LNCaP clone FGC (cell line): ENCODE measurements at regions not wholly inside any gene's neighbourhood (a gene's known extent, or its start where the extent isn't known, plus 50 kb on each side); places are given as distances from the start of the nearest gene placed in this dataset.
"Not testable (repeated sequence)": the region's sequence is repeated elsewhere in the genome, so short reads cannot be mapped to it uniquely, and the experiment has no call there.

Experiments used
- DNase-seq: peaks from one replicate; pipeline ENCODE4 v3.0.0-alpha.2; 2011; ENCODE audit warnings: low read depth
- H3K4me3 ChIP-seq: 2 replicates; pipeline ENCODE4 v1.5.1; 2011; ENCODE audit warnings: mild to moderate bottlenecking, low read depth, low read length, control low read depth
- TF ChIP-seq, protein P1 (sequence below): IDR thresholded peaks from 2 replicates; pipeline ENCODE4 v1.5.1; 2012; ENCODE audit warnings: mild to moderate bottlenecking; ENCODE audit not compliant: control insufficient read depth, insufficient read depth; ENCODE audit errors: extremely low read depth

DNA sequence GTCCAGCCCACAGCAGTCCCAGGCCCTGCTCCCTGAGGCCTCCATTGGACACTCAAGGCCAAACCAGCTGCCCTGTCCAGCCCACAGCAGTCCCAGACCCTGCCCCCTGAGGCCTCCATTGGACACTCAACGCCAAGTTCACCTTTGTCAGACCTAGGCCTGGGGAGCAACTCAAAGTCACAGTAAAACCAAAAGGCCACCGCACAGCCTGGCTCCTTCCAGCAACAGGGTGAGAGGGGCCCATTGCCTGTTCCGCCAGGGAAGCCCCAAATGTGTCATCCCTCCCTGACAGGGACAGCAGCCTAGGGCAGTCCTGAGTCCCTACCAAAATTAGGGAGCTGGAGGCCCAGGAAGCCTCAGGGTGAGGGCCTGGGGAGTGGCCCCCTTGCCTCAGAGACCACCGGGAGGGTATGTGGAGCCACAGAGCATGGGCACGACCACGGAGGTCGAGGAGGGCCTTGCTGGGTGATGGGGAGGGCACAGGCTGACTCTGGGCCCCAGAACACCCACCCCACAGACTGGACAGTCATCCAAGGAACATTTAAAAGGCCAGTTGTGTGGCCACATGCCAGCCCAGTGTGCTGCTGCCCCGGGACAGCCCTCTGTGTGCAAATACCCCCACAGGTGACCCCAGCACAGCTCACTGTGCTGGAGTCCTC, 66.5 kb upstream of the PPP2R2D start:
- DNase-seq = no peak
- no peak overlapping the region for H3K4me3 ChIP-seq
- TF ChIP-seq, protein P1, sequence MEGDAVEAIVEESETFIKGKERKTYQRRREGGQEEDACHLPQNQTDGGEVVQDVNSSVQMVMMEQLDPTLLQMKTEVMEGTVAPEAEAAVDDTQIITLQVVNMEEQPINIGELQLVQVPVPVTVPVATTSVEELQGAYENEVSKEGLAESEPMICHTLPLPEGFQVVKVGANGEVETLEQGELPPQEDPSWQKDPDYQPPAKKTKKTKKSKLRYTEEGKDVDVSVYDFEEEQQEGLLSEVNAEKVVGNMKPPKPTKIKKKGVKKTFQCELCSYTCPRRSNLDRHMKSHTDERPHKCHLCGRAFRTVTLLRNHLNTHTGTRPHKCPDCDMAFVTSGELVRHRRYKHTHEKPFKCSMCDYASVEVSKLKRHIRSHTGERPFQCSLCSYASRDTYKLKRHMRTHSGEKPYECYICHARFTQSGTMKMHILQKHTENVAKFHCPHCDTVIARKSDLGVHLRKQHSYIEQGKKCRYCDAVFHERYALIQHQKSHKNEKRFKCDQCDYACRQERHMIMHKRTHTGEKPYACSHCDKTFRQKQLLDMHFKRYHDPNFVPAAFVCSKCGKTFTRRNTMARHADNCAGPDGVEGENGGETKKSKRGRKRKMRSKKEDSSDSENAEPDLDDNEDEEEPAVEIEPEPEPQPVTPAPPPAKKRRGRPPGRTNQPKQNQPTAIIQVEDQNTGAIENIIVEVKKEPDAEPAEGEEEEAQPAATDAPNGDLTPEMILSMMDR = no peak

DNA sequence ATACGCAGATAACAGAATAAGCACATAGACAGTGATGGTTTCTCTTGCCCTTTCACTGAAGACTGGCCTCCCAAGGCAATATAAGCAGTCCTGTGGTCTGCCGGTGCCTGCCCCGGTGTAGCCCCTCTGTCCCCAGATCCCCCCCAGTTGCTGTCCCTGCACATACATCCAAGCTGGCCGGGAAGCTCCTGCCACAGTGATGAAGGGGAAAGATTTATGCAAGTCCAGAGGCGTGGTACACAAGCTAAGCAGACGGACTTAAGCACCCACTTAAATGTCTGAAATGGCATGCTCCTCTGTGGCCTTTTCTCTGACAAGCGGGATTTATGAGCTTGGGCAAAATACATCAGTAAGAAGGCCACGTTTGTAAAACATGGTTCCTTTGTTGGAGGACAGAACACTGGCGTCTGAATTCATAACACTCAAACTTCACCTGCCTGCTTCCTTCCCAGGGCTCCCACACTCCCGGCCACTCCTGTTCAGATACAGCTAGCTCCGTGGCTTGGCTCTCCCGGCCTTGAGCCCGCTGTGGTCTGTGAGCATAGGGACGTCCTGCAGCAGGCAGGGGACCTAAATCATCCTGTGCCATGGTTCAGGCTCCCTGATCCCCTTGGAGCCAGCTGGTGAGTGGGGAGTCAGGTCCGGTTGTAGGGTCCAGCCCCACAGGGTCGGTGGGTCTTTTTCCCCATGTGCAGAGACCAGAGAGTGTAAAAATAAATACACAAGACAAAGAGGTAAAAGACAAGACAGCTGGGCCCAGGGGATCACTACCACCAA, 61.7 kb upstream of the PPP2R2D start:
- H3K4me3 ChIP-seq = no peak overlapping the region
- no peak for DNase-seq
- TF ChIP-seq, protein P1 = no peak

DNA sequence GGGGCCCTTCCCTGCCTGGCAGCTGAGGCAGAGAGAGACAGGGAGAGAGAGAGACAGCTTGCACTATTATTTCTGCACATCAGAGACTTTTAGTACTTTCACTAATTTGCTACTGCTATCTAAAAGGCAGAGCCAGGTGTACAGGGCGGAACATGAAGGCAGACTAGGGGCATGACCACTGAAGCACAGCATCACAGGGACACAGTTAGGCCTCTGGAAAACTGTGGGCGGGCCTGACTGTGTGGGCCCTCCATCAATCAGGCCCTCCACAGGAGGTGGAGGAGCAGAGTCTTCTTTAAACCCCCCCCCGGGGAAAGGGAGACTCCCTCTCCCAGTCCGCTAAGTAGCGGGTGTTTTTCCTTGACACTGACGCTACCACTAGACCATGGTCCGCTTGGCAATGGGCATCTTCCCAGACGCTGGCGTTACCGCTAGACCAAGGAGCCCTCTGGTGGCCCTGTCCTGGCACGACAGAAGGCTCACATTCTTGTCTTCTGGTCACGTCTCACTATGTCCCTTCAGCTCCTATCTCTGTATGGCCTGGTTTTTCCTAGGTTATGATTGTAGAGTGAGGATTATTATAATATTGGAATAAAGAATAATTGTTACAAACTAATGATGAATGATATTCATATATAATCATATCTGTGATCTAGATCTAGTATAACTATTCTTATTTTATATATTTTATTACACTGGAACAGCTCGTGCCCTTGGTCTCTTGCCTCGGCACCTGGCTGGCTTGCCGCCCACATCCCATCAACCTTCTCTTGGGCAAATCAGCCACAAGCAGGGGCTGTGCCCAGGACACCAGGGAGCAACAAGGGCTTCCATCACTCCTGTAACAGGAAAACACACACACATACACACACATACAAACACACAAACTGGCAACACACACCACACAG, 60.7 kb upstream of the PPP2R2D start:
- TF ChIP-seq, protein P1 = peak; percentile 50
- not testable (repeated sequence) for H3K4me3 ChIP-seq, DNase-seq

DNA sequence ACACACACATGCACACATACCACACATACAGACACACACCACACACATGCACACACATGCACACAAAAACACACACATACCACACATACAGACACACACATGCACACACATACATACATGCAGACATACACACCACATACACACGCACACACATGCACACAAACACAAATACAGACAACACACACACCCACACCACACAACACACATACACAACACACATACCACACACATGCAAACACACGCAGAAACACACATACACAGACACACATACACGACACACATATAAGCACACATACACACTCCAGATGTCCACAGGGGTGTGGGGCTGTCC, 60.1 kb upstream of the PPP2R2D start:
- DNase-seq = no peak
- TF ChIP-seq, protein P1 = no peak

DNA sequence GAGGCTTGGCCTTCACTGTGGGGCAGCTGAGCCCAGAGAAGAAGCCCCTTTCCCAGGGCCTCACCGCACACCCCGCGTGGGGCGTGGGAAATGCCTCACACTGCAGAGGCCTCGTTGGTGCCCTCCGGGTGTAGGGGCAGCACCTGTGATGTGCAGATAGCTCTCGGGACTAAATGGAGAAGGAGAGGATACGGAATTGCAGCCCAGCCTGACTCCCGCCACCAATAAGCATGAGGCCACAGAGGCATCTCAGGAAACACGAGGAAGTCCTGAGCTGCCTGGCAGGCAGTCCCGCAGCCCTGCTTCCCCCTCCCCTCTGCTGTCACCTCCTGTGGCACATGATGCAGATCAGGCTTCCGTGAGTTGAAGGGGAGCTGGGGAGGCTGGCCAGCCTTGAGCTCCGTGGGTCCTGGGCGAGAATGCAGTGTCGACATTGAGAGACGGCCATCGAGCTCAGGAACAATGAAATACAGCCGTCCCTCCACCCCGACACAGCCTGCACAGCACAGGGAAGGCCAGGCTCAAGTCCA, 59.6 kb upstream of the PPP2R2D start:
- H3K4me3 ChIP-seq = no peak overlapping the region
- TF ChIP-seq, protein P1 = no peak
- DNase-seq = no peak

More for the DNA sequence above, 60.1 kb upstream of the PPP2R2D start:
- no peak overlapping the region for H3K4me3 ChIP-seq

DNA sequence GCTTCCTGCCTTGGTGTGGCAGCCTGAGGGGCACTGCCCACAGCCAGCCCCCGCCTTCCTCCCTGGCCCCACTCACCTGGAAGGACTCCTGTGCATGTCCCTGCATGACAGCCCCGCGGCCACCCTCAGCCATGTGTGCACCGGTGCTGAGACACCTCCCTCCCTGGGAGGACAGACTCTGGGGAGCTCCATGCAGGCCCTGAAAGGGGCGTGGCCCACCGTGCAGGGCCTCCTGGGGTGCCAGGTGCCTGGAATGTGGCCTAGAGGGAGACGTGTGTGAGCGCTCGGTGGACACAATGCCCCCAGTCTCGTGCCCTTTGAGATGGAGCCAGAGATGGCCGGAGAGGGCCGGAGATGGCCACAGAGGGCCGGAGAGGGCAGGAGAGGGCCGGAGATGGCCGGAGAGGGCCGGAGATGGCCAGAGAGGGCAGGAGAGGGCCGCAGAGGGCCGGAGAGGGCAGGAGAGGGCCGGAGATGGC, 59.1 kb upstream of the PPP2R2D start:
- TF ChIP-seq, protein P1 = no peak
- DNase-seq = no peak
- no peak overlapping the region for H3K4me3 ChIP-seq
